ENCODE measurements at regions not wholly inside any gene's neighbourhood (a gene's known extent, or its start where the extent isn't known, plus 50 kb on each side); places are given as distances from the start of the nearest gene placed in this dataset.
"Not testable (repeated sequence)": the region's sequence is repeated elsewhere in the genome, so short reads cannot be mapped to it uniquely, and the experiment has no call there.

DNA sequence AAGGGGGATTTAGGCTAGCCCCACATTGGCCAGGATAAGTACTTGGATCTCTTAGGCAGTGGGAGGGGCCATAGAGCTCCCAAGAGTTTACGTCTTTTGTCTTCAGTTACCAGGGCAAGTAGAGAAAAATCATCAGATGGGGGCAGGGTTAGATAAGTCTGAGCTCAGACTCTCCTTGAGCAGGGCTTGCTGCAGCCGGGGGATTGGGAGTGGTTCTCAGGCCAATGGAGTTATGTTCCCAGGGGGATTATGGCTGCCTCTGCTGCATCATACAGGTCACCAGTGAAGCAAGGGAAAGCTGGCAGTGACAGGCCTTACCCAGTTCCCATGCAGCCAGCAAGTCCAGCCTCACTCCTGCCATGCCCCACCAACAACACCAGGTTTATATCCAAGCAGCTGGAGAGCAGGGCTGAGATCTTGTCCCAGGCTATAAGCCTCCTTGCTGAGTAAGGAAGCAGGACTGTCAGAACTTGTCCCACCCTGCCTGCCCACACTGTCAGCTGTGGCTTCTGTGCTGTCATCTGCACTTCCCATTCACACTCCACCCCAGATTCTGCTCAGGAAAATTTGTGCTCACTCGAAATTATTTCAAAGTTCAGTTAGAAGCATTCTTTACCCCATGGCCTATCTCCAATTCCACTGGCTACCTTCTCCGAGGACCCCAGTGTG is 215.3 kb downstream of the FAM43A start:
- Histone ChIP-seq H3K36me3 (ENCODE audit: low read depth, missing control alignments) (no peaks in the 10 kb centered on the region), H3K4me3 (no peak overlapping the region), H3K4me1 (no peaks in the 10 kb centered on the region), H3K27ac (no peak overlapping the region), H3K9me3 (no peaks in the 10 kb centered on the region), H3K27me3 (no peaks in the 10 kb centered on the region)
- TF ChIP-seq POLR2A (IDR thresholded peaks at IDR 0.05): no peak
- TF ChIP-seq, protein P1, sequence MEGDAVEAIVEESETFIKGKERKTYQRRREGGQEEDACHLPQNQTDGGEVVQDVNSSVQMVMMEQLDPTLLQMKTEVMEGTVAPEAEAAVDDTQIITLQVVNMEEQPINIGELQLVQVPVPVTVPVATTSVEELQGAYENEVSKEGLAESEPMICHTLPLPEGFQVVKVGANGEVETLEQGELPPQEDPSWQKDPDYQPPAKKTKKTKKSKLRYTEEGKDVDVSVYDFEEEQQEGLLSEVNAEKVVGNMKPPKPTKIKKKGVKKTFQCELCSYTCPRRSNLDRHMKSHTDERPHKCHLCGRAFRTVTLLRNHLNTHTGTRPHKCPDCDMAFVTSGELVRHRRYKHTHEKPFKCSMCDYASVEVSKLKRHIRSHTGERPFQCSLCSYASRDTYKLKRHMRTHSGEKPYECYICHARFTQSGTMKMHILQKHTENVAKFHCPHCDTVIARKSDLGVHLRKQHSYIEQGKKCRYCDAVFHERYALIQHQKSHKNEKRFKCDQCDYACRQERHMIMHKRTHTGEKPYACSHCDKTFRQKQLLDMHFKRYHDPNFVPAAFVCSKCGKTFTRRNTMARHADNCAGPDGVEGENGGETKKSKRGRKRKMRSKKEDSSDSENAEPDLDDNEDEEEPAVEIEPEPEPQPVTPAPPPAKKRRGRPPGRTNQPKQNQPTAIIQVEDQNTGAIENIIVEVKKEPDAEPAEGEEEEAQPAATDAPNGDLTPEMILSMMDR (IDR thresholded peaks at IDR 0.05): no peak
- 74 to 78% methylated on average over 4 of the region's 4 CpGs for WGBS, 2 donors
- intact Hi-C loops (cut with DNase I; ENCODE audit: low total_unique reads): no loop called here
- DNase-seq: no peak

DNA sequence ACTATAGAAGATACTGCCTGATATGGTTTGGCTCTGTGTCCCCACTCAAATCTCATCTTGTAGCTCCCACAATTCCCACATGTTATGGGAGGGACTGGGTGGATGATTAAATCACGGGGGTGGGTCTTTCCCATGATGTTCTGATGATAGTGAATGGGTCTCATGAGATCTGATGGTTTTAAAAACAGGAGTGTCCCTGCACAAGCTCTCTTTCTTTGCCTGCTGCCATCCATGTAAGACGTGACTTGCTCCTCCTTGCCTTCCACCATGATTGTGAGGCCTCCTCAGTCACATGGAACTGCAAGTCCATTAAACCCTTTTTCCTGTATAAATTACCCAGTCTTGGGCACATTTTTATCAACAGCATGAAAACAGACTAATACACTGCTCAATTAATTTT is 217.8 kb downstream of the FAM43A start:
- H3K4me1 ChIP-seq; DNase-seq; H3K9me3 ChIP-seq; H3K36me3 ChIP-seq (ENCODE audit: low read depth, missing control alignments); H3K4me3 ChIP-seq; H3K27ac ChIP-seq; intact Hi-C loops (cut with DNase I; ENCODE audit: low total_unique reads); H3K27me3 ChIP-seq: not testable (repeated sequence)
- 64 to 83% methylated on average over 2 of the region's 2 CpGs for WGBS, 2 donors

DNA sequence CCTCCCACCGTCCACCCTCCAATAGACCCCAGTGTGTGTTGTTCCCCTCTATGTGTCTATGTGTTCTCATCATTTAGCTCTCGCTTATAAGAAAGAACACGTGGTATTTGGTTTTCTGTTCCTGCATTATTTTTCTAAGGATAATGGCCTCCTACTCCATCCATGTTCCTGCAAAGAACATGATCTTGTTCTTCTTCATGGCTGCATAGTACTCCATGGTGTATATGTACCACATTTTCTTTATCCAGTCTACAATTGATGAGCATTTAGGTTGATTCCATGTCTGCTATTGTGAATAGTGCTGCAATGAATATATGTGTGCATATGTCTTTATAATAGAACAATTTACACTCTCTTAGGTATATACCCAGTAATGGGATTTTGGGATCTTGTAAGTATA is 219.3 kb downstream of the FAM43A start:
- H3K4me1 ChIP-seq; H3K27me3 ChIP-seq; intact Hi-C loops (cut with DNase I; ENCODE audit: low total_unique reads); H3K36me3 ChIP-seq (ENCODE audit: low read depth, missing control alignments); H3K4me3 ChIP-seq; DNase-seq; H3K27ac ChIP-seq; H3K9me3 ChIP-seq: not testable (repeated sequence)
- 89 to 96% methylated on average over 3 of the region's 3 CpGs for WGBS, 2 donors

GRCh38 chr3:194905696-194906095 is 220.0 kb downstream of the FAM43A start:
- Histone ChIP-seq H3K27ac (no peak overlapping the region), H3K9me3 (no peaks in the 10 kb centered on the region), H3K27me3 (no peaks in the 10 kb centered on the region), H3K4me3 (no peak overlapping the region), H3K36me3 (ENCODE audit: low read depth, missing control alignments) (no peaks in the 10 kb centered on the region), H3K4me1 (no peaks in the 10 kb centered on the region)
- DNase-seq: no peak
- intact Hi-C loops (cut with DNase I; ENCODE audit: low total_unique reads): no loop called here
- 92 to 97% methylated on average over 2 of the region's 2 CpGs for WGBS, 2 donors
- TF ChIP-seq, protein P1 (IDR thresholded peaks at IDR 0.05): no peak
- no peak for TF ChIP-seq POLR2A (IDR thresholded peaks at IDR 0.05)

GRCh38 chr3:194906229-194906629 is 220.5 kb downstream of the FAM43A start:
- Histone ChIP-seq H3K27me3 (no peaks in the 10 kb centered on the region), H3K4me3 (no peak overlapping the region), H3K27ac (no peak overlapping the region), H3K36me3 (ENCODE audit: low read depth, missing control alignments) (no peaks in the 10 kb centered on the region), H3K4me1 (no peaks in the 10 kb centered on the region), H3K9me3 (no peaks in the 10 kb centered on the region)
- no peak for TF ChIP-seq POLR2A (IDR thresholded peaks at IDR 0.05)
- TF ChIP-seq, protein P1 (IDR thresholded peaks at IDR 0.05): no peak
- 51 to 68% methylated on average over 4 of the region's 4 CpGs for WGBS, 2 donors
- intact Hi-C loops (cut with DNase I; ENCODE audit: low total_unique reads): no loop called here
- DNase-seq: no peak

DNA sequence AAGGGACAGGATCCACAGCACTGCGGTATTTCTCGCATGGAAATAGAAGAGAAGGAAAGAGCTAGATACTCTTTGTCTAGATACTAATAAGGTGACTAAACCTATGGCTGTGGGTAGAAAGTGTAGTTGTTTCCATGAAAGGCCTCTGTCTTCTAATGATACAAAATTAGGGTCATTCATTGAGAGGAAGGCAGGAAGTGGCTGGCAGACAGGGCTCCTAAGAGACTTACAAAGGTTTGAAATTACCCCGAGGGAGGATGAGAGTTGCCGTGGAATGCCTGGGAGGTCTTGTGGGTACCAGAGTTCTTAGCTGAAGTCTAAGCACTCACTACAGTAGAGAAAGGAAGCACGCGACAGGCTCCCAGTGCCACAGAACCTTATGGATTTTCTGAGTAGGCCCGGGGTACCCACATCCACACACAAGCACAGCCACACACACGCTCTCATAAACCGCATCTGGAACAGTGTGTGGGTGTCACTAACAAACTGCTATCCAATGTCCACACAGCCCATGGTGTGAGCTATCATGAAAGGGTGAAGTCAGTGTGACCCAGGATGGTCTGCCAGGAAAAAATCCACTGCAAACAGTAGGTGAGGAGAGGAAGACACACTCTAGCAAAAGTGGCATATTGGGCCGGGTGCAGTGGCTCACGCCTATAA is 221.4 kb downstream of the FAM43A start:
- intact Hi-C loops (cut with DNase I; ENCODE audit: low total_unique reads): no loop called here
- no peaks in the 10 kb centered on the region for H3K36me3 ChIP-seq (ENCODE audit: low read depth, missing control alignments)
- H3K4me3 ChIP-seq: no peak overlapping the region
- no peak for DNase-seq
- TF ChIP-seq, protein P1 (IDR thresholded peaks at IDR 0.05): no peak
- no peak for TF ChIP-seq POLR2A (IDR thresholded peaks at IDR 0.05)
- no peaks in the 10 kb centered on the region for H3K27me3 ChIP-seq
- WGBS, 2 donors: 84 to 89% methylated on average over 11 of the region's 11 CpGs
- H3K4me1 ChIP-seq: no peaks in the 10 kb centered on the region
- no peak overlapping the region for H3K27ac ChIP-seq
- no peaks in the 10 kb centered on the region for H3K9me3 ChIP-seq

All from testis (tissue), 2 donors.